HG02943 (cell line): ENCODE measurements at regions not wholly inside any gene's neighbourhood (a gene's known extent, or its start where the extent isn't known, plus 50 kb on each side); places are given as distances from the start of the nearest gene placed in this dataset.
"Not testable (repeated sequence)": the region's sequence is repeated elsewhere in the genome, so short reads cannot be mapped to it uniquely, and the experiment has no call there.

ENCODE experiments used
- ATAC-seq: cut with Tn5 transposase; IDR thresholded peaks from one replicate; pipeline ENCODE4 v1.9.1; 2021; ENCODE audit warnings: mild to moderate bottlenecking, low read depth, moderate library complexity; ENCODE audit not compliant: unreplicated experiment

DNA sequence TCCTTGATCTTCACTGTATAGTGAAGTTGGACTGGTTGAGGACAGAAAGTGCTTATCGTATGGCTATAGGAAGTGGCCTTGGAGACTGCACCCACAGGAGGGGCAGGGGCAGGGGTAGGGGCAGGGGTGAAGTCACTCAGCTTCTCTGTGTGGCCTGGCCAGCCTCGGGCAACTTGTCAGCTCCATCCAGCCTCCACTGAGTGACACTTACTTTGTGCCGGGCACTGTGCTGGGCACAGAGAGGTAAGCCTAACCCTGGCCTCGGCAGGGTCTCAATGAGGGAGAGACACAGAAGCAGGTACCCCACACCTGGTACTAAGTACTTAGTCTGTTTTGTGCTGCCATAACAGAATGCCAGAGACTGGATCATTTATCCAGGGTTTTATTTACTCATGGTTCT is 99.3 kb upstream of the CTBP2 start:
- ATAC-seq = no peak

DNA sequence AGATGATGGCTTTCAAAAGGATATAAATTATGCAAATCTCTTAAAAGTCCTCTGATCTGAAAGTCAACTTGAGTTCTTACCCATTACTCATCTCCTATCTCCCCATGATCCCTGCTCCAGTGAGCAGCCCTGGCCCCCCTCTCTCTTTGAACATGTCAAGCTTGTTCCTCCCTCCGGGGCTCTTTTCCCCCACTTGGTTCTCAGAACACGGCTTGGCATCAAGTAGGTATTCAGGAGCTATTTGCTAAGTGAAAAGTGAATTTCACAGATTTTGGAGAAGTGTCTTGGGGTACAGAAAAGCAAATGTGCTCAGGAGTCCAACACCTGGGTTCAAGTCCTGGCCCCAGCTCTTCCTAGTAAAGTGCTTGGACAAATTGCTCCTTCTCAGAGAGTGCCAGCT is 98.3 kb upstream of the CTBP2 start:
- no peak for ATAC-seq

DNA sequence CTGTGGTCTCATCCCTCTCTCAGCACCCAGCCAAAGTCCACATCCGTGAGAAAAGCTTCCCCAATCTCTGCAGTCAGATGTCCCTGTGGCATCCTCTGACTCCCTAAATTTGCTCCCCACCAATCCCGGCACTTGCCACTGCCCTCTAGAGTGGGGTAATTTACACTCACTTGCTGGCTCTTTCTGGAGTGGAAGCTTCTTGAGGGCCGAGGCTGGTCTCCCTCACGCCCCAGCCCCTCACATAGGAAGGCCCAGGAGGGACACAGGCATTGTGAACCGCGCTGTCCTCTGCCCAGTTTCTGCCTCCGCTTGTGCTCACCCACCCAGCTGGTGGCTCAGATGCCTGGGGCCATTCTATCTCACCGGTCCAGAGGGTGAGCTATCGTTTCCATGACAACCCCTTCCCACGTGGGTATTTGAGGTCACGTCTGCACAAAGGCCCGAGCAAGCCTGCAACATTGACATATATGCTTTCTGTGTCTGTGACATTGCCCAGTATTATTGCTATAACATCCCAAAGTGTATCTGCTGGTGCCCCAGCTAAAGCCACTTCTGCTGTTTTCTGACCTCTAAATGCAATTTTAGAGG is 97.3 kb upstream of the CTBP2 start:
- ATAC-seq = no peak

DNA sequence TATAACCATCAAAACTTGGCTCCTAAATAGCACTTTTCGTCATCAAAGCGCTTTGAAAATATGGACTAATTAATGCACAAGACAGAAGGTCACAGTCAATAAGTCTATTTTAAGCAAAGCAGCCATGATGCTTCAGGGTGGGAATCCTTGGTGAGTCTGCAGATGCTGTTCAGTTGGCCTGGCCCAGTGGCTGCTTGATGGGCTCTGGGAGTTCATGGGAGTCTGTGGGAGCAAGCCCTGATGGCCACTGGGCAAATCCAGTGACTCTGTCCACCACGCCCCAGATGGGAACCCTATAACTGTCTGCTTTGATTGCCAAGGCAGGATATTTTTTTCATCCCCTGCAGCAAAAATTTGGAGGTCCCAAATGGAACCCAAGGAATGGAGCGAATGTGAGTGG is 95.7 kb upstream of the CTBP2 start:
- ATAC-seq = no peak

GRCh38 chr10:125252937-125253336 is 92.6 kb upstream of the CTBP2 start:
- no peak for ATAC-seq

DNA sequence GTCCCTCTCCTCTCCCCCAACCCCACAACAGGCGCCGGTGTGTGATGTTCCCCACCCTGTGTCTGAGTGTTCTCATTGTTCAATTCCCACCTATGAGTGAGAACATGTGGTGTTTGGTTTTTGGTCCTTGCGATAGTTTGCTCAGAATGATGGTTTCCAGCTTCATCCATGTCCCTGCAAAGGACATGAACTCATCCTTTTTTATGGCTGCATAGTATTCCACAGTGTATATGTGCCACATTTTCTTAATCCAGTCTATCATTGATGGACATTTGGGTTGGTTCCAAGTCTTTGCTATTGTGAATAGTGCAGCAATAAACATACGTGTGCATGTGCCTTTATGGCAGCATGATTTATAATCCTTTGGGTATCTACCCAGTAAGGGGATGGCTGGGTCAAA is 90.5 kb upstream of the CTBP2 start:
- ATAC-seq = not testable (repeated sequence)

- ATAC-seq = no peak
Measured at GRCh38 chr10:125249948-125250347, 89.6 kb upstream of the CTBP2 start.

DNA sequence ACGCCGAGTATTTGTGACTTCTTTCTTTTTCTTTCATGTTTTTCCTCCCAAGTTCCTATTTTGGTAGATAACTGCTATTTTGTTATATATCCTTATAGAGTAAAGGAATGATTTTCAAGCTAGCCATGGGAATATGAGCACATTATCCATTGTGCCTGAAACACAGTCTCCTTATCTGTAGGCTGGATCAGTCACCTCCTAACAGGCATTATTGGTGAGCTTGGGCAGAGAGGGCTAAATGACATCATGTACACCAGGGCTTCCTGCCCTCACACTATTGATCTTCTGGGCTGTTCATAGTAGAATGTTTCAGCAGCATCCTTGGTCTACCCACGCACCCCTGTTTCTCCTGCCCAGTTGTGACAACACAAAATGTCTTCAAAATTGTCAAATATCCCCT is 88.1 kb upstream of the CTBP2 start:
- ATAC-seq = no peak

DNA sequence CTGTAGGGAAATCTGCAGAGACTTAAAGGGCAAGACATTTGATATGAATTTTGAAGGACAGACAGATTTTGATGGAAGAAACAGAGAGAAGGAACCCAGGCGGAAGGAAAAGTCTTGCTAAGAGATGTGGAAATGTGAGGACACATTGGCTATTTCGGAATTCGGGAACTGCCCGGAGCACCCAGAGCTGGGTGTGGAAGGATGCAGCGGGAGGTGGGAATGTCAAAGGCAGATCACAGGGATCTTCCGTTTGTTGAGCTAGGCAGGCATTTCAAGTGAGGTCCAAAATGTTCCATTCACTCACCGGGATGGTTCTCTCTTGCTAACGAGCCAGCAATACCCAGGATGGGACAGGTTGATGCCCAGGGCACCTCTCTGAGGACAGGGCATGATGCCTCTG is 87.2 kb upstream of the CTBP2 start:
- ATAC-seq = no peak

- no peak for ATAC-seq
Measured at GRCh38 chr10:125243532-125244253, 83.3 kb upstream of the CTBP2 start.

DNA sequence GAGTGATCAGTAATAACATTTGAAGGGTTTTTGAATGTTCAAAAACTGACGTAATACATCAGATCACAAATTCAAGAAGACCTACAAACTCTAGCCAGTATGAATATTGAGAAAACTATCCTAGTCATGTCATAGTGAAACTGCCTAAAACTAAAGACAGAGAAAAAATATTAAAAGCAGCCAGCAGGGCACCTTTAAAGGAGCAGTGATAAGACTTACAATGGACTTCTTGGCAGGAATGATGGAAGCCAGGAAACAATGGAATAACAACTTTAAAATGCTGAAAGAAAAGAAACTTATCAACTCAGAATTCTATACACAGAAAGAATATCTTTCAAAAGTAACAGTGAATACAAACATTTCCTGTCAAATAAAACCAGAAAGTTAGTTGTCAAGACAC is 78.3 kb upstream of the CTBP2 start:
- no peak for ATAC-seq

GRCh38 chr10:125236091-125236490 is 75.7 kb upstream of the CTBP2 start:
- ATAC-seq = no peak

DNA sequence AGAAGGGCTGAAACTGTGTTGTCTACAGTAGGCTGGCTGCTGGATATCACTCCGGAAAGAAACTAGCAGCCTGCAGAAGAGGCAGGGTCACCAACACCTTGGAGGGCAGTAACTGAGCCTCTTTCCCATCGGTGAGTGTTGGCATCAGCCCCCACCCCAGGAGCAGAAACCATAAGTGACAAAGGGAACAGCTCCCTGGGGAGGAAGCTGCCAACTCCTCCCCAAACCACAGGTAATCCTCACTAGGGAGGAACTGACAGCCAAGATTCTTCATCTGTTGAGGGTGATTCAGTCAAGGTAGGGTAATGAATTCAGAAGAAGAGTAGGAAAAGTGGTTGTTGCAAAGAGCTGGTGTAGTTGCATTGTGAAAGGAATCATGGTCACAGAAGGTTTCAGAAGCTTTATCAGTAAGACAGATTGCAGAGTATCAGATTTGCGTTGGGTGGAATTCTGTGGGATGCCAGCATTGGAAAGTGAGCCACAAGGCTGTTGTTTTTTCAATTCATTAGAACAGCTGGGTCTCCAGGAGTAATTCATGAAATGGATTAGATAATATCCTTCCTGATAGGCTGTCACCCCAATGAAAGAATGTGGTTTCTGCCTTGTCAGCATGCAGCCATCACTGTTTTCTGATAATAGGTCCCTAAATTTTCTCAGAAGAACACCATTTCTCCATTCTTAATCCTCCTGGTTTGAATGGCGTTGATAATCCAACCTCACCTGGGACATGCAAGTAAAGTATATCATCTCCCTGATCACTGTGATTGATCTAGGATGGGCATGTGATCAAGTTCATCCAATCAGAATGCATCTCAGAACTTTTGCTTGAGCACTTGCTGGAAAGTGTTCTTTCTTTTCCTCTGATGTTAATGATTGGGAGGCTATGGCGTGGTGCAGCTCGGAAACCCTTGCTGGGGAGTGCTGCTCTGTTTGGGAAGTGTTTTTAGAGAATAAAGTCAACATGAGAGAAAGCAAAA is 75.0 kb upstream of the CTBP2 start:
- no peak for ATAC-seq

DNA sequence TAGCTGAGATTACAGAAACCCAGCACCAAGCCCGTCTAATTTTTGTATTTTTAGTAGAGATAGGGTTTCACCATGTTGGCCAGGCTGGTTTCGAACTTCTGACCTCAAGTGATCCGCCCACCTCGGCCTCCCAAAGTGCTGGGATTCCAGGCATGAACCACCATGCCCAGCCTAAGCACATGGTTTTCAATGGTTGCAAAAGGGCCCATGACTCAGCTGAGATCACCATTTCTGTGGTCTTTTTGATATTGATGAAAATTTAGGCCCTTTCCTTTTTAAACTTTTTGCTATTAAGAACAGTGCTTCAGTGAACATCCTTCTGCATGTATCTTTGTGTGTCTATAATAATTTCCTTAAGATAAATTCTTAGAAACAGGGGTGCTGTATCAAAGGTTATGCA is 74.2 kb upstream of the CTBP2 start:
- ATAC-seq = not testable (repeated sequence)

GRCh38 chr10:125233726-125234125 is 73.4 kb upstream of the CTBP2 start:
- ATAC-seq = no peak

DNA sequence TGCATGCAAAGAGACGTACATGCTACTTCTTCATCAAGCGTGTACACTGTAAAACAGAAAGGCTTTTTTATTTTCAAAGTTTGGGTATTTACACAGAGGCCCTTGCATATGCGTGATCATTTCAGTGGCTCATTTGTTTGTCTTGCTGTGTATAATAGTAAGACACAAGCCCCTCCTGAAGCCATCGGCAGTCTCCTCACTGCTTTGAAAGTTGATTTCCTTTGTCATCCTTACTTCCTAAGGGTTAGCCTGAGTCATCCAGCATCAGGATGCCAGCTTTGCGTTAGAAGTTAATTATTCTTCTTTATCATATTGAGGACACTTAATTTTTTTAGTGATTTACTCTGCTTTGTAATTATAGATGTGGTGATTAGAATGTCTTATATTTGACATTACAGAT is 72.5 kb upstream of the CTBP2 start:
- no peak for ATAC-seq

- no peak for ATAC-seq
Measured at GRCh38 chr10:125231813-125232475, 71.6 kb upstream of the CTBP2 start.

GRCh38 chr10:125231116-125231812 is 70.9 kb upstream of the CTBP2 start:
- no peak for ATAC-seq

DNA sequence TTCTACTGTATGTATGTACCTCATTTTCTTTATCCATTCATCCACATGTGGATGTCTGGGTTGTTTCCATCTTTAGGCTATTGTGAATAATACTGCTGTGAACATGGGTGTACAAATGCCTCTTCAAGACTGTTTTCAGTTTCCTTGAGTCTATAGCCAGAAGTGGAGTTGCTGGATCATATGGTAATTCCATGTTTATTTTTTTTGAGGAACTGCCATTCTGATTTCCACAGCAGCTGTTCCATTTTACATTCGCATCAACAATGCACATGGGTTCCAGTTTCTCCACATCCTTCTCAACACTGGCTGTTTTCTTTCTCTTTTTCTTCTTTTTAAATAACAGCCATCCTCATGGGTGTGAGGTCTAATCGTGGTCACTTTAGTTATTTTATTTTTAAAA is 69.9 kb upstream of the CTBP2 start:
- ATAC-seq = no peak

GRCh38 chr10:125228245-125228940 is 68.0 kb upstream of the CTBP2 start:
- ATAC-seq = not testable (repeated sequence)
